Muscle of arm (tissue), 1 donor: ENCODE measurements at regions not wholly inside any gene's neighbourhood (a gene's known extent, or its start where the extent isn't known, plus 50 kb on each side); places are given as distances from the start of the nearest gene placed in this dataset.

Source experiments
- DNase-seq: peaks from one replicate; pipeline ENCODE4 v3.0.0-alpha.2; 2013

GRCh38 chr2:238787501-238787900 is 60.4 kb upstream of the TWIST2 start:
- no peak for DNase-seq

- DNase-seq = no peak
Observed at GRCh38 chr2:238789317-238789806, 58.5 kb upstream of the TWIST2 start.

GRCh38 chr2:238790126-238790832 is 57.6 kb upstream of the TWIST2 start:
- no peak for DNase-seq

GRCh38 chr2:238790833-238791230 is 57.1 kb upstream of the TWIST2 start:
- DNase-seq = no peak

- no peak for DNase-seq
Observed at GRCh38 chr2:238791354-238791753, 56.5 kb upstream of the TWIST2 start.

- no peak for DNase-seq
Observed at GRCh38 chr2:238793306-238793705, 54.6 kb upstream of the TWIST2 start.

- no peak for DNase-seq
Observed at GRCh38 chr2:238793801-238794449, 54.0 kb upstream of the TWIST2 start.

GRCh38 chr2:238796223-238796885 is 51.5 kb upstream of the TWIST2 start:
- no peak for DNase-seq

GRCh38 chr2:238797537-238797936 is 50.3 kb upstream of the TWIST2 start:
- no peak for DNase-seq
